ENCODE measurements at regions not wholly inside any gene's neighbourhood (a gene's known extent, or its start where the extent isn't known, plus 50 kb on each side); places are given as distances from the start of the nearest gene placed in this dataset.

- WGBS, 2 donors: 36 to 46% methylated on average over 3 of the region's 3 CpGs
- Histone ChIP-seq H3K9me3 (no peaks in the 10 kb centered on the region), H3K36me3 (replicated peaks in 1 of 2; ENCODE audit: insufficient read depth in 1 of 2, low read depth in 2 of 2) (no peaks in the 10 kb centered on the region), H3K27ac (no peak overlapping the region), H3K4me3 (no peak overlapping the region), H3K27me3 (no peaks in the 10 kb centered on the region), H3K4me1 (no peaks in the 10 kb centered on the region)
- ATAC-seq (no peak), DNase-seq (no peak)
- no peak for TF ChIP-seq POLR2A (IDR thresholded peaks at IDR 0.05)
- no peak for TF ChIP-seq CTCF (IDR thresholded peaks at IDR 0.05)
- intact Hi-C loops (cut with DNase I): no loop called here
Observed at GRCh38 chr10:52443419-52444388, 129.6 kb downstream of the DKK1 start.

- ATAC-seq (no peak), DNase-seq (no peak)
- Histone ChIP-seq H3K36me3 (replicated peaks in 1 of 2; ENCODE audit: insufficient read depth in 1 of 2, low read depth in 2 of 2) (no peaks in the 10 kb centered on the region), H3K4me3 (no peak overlapping the region), H3K4me1 (no peaks in the 10 kb centered on the region), H3K27me3 (no peaks in the 10 kb centered on the region), H3K9me3 (no peaks in the 10 kb centered on the region), H3K27ac (no peak overlapping the region)
- TF ChIP-seq CTCF (IDR thresholded peaks at IDR 0.05): no peak
- TF ChIP-seq POLR2A (IDR thresholded peaks at IDR 0.05): no peak
- 23 to 25% methylated on average over 5 of the region's 5 CpGs for WGBS, 2 donors
- intact Hi-C loops (cut with DNase I): no loop called here
Observed at GRCh38 chr10:52446391-52446790, 132.3 kb downstream of the DKK1 start.

- DNase-seq (no peak), ATAC-seq (no peak)
- Histone ChIP-seq H3K9me3 (no peaks in the 10 kb centered on the region), H3K27me3 (no peaks in the 10 kb centered on the region), H3K4me1 (no peaks in the 10 kb centered on the region), H3K36me3 (replicated peaks in 1 of 2; ENCODE audit: insufficient read depth in 1 of 2, low read depth in 2 of 2) (no peaks in the 10 kb centered on the region), H3K4me3 (no peak overlapping the region), H3K27ac (no peak overlapping the region)
- no peak for TF ChIP-seq POLR2A (IDR thresholded peaks at IDR 0.05)
- intact Hi-C loops (cut with DNase I): no loop called here
Observed at GRCh38 chr10:52447931-52448353, 133.9 kb downstream of the DKK1 start.

GRCh38 chr10:52450762-52451291 lies 136.7 kb downstream of the DKK1 start:
- no peak for TF ChIP-seq POLR2A (IDR thresholded peaks at IDR 0.05)
- TF ChIP-seq CTCF (IDR thresholded peaks at IDR 0.05): no peak
- no peak for ATAC-seq
- no peaks in the 10 kb centered on the region for H3K9me3 ChIP-seq
- no peaks in the 10 kb centered on the region for H3K36me3 ChIP-seq (replicated peaks in 1 of 2; ENCODE audit: insufficient read depth in 1 of 2, low read depth in 2 of 2)
- DNase-seq: no peak
- WGBS, 2 donors: 80 to 83% methylated on average over 6 of the region's 6 CpGs
- H3K27ac ChIP-seq: no peak overlapping the region
- H3K27me3 ChIP-seq: no peaks in the 10 kb centered on the region
- no peak overlapping the region for H3K4me3 ChIP-seq
- H3K4me1 ChIP-seq: no peaks in the 10 kb centered on the region
- intact Hi-C loops (cut with DNase I): no loop called here

- Histone ChIP-seq H3K27me3 (no peaks in the 10 kb centered on the region), H3K4me3 (no peak overlapping the region), H3K9me3 (no peaks in the 10 kb centered on the region), H3K36me3 (replicated peaks in 1 of 2; ENCODE audit: insufficient read depth in 1 of 2, low read depth in 2 of 2) (no peaks in the 10 kb centered on the region), H3K27ac (no peak overlapping the region), H3K4me1 (no peaks in the 10 kb centered on the region)
- ATAC-seq (no peak), DNase-seq (no peak)
- TF ChIP-seq CTCF (IDR thresholded peaks at IDR 0.05) (no peak), POLR2A (IDR thresholded peaks at IDR 0.05) (no peak)
- intact Hi-C loops (cut with DNase I): no loop called here
Observed at GRCh38 chr10:52451817-52452216, 137.7 kb downstream of the DKK1 start.
